ENCODE measurements at regions not wholly inside any gene's neighbourhood (a gene's known extent, or its start where the extent isn't known, plus 50 kb on each side); places are given as distances from the start of the nearest gene placed in this dataset.

- WGBS, 2 donors: 61 to 66% methylated on average over 2 of the region's 2 CpGs
- no peak for TF ChIP-seq POLR2A (IDR thresholded peaks at IDR 0.05)
- TF ChIP-seq, protein P1, sequence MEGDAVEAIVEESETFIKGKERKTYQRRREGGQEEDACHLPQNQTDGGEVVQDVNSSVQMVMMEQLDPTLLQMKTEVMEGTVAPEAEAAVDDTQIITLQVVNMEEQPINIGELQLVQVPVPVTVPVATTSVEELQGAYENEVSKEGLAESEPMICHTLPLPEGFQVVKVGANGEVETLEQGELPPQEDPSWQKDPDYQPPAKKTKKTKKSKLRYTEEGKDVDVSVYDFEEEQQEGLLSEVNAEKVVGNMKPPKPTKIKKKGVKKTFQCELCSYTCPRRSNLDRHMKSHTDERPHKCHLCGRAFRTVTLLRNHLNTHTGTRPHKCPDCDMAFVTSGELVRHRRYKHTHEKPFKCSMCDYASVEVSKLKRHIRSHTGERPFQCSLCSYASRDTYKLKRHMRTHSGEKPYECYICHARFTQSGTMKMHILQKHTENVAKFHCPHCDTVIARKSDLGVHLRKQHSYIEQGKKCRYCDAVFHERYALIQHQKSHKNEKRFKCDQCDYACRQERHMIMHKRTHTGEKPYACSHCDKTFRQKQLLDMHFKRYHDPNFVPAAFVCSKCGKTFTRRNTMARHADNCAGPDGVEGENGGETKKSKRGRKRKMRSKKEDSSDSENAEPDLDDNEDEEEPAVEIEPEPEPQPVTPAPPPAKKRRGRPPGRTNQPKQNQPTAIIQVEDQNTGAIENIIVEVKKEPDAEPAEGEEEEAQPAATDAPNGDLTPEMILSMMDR (IDR thresholded peaks at IDR 0.05): no peak
- Histone ChIP-seq H3K4me1 (peaks cover 0 to 45% (median 6%) of the 10 kb centered on the region in 3 donors), H3K9me3 (no peaks in the 10 kb centered on the region), H3K4me3 (no peak overlapping the region), H3K27ac (peak overlapping the region in 3 of 4 donors; percentile 11 to 75 (median 70)), H3K36me3 (no peaks in the 10 kb centered on the region), H3K27me3 (no peaks in the 10 kb centered on the region)
- intact Hi-C loops (cut with DNase I): no loop called here
- DNase-seq: no peak
These were observed 189.7 kb upstream of the IL12A start for GRCh38 chr3:159798951-159799350.

GRCh38 chr3:159800434-159801155 lies 188.0 kb upstream of the IL12A start:
- Histone ChIP-seq H3K36me3 (no peaks in the 10 kb centered on the region), H3K27ac (peak overlapping the region in 3 of 4 donors; percentile 16 to 75 (median 39)), H3K9me3 (no peaks in the 10 kb centered on the region), H3K27me3 (no peaks in the 10 kb centered on the region), H3K4me3 (no peak overlapping the region), H3K4me1 (peaks cover 0 to 53% (median 17%) of the 10 kb centered on the region in 3 donors)
- TF ChIP-seq POLR2A (IDR thresholded peaks at IDR 0.05): no peak
- TF ChIP-seq, protein P1 (IDR thresholded peaks at IDR 0.05): no peak
- intact Hi-C loops (cut with DNase I): loop anchor here (10.0 kb wide), 2 partner anchors 186 to 536 kb away; no protein-coding TSS in a partner anchor
- DNase-seq: no peak
- 54 to 55% methylated on average over 4 of the region's 6 CpGs for WGBS, 2 donors

- 69 to 85% methylated on average over 2 of the region's 2 CpGs for WGBS, 2 donors
- H3K27ac ChIP-seq: no peak overlapping the region
- no peaks in the 10 kb centered on the region for H3K36me3 ChIP-seq
- H3K9me3 ChIP-seq: no peaks in the 10 kb centered on the region
- no peak for DNase-seq
- no peak overlapping the region for H3K4me3 ChIP-seq
- peaks cover 0 to 58% (median 34%) of the 10 kb centered on the region in 3 donors for H3K4me1 ChIP-seq
- intact Hi-C loops (cut with DNase I): loop anchor here (10.0 kb wide), 2 partner anchors 188 to 538 kb away; no protein-coding TSS in a partner anchor
- no peak for TF ChIP-seq POLR2A (IDR thresholded peaks at IDR 0.05)
- TF ChIP-seq, protein P1 (IDR thresholded peaks at IDR 0.05): no peak
- no peaks in the 10 kb centered on the region for H3K27me3 ChIP-seq
These were observed 185.8 kb upstream of the IL12A start for GRCh38 chr3:159802864-159803263.

- TF ChIP-seq POLR2A (IDR thresholded peaks at IDR 0.05): no peak
- TF ChIP-seq, protein P1 (IDR thresholded peaks at IDR 0.05): no peak
- Histone ChIP-seq H3K4me3 (no peak overlapping the region), H3K4me1 (peaks cover 0 to 58% (median 34%) of the 10 kb centered on the region in 3 donors), H3K27me3 (no peaks in the 10 kb centered on the region), H3K36me3 (no peaks in the 10 kb centered on the region), H3K9me3 (no peaks in the 10 kb centered on the region), H3K27ac (no peak overlapping the region)
- intact Hi-C loops (cut with DNase I): loop anchor here (10.0 kb wide), 2 partner anchors 189 to 539 kb away; no protein-coding TSS in a partner anchor
- DNase-seq: no peak
- 56 to 80% methylated on average over 3 of the region's 3 CpGs for WGBS, 2 donors
These were observed 185.2 kb upstream of the IL12A start for GRCh38 chr3:159803459-159803858.

GRCh38 chr3:159804726-159805410 lies 183.8 kb upstream of the IL12A start:
- no peak for DNase-seq
- peak overlapping the region in 3 of 4 donors; percentile 46 to 66 (median 54) for H3K27ac ChIP-seq

More at GRCh38 chr3:159804726-159805410, 183.8 kb upstream of the IL12A start:
- no peak for TF ChIP-seq POLR2A (IDR thresholded peaks at IDR 0.05)
- TF ChIP-seq, protein P1 (IDR thresholded peaks at IDR 0.05): peak; percentile 38 to 89 (median 80)
- no peaks in the 10 kb centered on the region for H3K9me3 ChIP-seq
- no peaks in the 10 kb centered on the region for H3K36me3 ChIP-seq
- intact Hi-C loops (cut with DNase I): loop anchor here (10.0 kb wide), 2 partner anchors 190 to 540 kb away; no protein-coding TSS in a partner anchor
- H3K4me3 ChIP-seq: peak overlapping the region in 1 of 4 donors; percentile 31
- H3K27me3 ChIP-seq: no peaks in the 10 kb centered on the region
- WGBS, 2 donors: 26 to 34% methylated on average over 5 of the region's 5 CpGs
- H3K4me1 ChIP-seq: peaks cover 0 to 53% (median 34%) of the 10 kb centered on the region in 3 donors
